GM19455 (cell line): ENCODE measurements at regions not wholly inside any gene's neighbourhood (a gene's known extent, or its start where the extent isn't known, plus 50 kb on each side); places are given as distances from the start of the nearest gene placed in this dataset.

Source experiments
- ATAC-seq: cut with Tn5 transposase; IDR thresholded peaks from one replicate; pipeline ENCODE4 v1.9.1; 2021; ENCODE audit not compliant: unreplicated experiment

DNA sequence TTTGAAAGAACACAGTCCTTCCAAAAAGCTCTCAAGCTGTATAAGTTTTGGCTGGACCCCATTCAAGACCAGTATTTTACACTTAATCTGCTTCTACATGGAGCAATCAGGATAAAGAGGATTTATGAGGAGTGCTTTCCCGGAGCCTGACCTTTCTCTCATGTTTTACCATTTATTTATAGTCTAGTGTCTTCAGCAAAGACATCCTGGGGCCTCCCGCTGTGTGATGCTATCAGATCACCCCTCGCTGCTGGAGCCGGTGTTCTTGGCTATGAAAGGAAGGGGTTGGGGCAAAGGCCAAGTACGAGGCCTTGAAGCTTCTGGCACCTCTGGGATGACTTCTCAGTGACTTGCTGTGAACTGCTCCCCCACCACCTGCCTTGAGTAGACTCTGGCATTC is 189.6 kb downstream of the ADAMTS15 start:
- ATAC-seq, result no peak

DNA sequence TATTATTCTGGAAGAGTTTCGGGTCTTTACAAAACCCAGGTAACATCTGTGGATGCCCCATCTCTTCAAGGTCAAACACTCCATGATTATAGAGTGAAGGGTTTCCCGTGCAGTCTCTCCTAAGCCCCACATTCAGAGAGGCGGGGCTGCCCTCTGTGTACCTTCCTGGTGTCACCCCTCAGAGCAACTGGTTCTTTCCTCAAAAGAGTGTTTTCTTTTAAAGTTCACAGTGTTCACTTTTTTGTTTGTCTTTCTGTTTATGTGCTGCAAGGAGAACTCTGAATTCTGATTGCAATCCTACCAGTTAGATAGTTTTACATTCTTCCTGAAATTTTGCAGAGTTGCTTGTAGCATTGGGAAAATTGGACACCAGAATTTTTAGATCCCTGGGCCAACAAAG is 190.2 kb downstream of the ADAMTS15 start:
- no peak for ATAC-seq

DNA sequence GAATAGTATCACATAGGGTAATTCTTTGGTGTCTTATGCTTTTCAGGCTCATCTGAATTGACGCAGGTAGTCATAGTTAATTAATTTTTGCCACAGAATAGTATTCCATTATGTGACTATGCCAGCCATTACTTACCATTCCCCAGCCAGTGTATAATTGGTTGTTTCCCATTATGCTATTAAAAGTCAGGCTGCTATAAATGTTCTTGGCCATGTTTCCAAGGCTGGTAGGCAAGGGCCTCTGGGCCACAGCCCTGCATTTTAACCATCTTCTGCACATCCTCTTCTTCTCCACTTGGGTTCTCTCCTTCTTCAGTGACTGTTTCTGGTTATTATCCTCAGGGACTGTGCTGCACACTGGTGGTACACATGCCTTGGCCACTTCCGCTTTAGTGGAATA is 190.9 kb downstream of the ADAMTS15 start:
- no peak for ATAC-seq

- ATAC-seq, result no peak
Observed at GRCh38 chr11:130640526-130640925, 192.1 kb downstream of the ADAMTS15 start.

GRCh38 chr11:130641876-130642275 is 193.4 kb downstream of the ADAMTS15 start:
- no peak for ATAC-seq

DNA sequence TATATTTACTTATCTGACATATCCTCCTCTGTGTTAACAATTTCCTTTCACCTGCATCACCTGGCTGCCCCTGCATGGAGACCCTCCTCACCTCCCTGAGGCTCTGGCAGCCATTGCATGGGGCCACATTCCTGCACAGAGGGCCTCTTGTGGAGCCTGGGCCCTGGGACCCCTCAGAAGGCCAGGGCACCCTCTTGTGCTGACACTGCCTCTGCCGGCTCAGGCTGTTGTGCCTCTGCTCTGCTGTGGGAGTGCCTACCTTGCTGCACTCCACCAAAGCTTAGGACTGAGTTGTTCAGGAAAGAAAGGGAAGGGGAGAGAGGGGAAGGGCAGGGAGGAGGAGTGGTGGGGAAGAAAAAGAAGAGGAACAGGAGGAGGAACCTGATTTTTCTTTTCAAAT is 194.5 kb downstream of the ADAMTS15 start:
- ATAC-seq, result no peak

GRCh38 chr11:130644187-130644586 is 195.7 kb downstream of the ADAMTS15 start:
- no peak for ATAC-seq

DNA sequence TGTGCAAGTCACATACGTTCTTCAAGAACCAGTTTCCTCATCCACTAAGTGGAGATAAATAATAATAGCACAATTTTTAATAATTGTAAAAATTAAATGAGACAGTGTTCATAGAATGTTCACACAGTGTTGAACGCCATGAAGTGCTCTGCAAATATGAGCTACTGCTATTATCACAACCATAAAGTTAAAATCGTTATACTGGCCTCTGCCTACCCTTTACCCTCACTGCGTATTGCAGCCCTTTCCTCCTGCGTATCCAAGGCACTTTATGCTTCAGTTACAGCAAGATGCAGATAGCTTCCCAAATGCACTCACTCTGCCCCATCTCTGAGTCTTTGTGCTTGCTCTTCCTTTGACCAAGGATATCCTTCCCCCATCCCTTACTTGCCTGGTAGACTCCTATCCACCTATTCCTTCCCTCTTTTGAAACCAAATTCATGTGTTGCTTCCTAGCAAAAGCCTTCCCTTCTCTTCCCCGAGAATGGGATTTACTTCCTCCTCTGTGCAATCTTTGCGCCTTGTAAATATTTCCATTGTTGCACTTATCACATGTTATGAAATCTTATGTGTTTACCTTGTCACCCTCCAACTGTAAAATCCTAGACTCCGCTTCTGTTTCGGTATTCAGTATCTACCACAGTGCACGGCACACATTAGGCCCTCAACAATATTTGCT is 196.9 kb downstream of the ADAMTS15 start:
- no peak for ATAC-seq

- ATAC-seq, result no peak
Observed at GRCh38 chr11:130645843-130646197, 197.4 kb downstream of the ADAMTS15 start.

- no peak for ATAC-seq
Observed at GRCh38 chr11:130646881-130647280, 198.4 kb downstream of the ADAMTS15 start.

DNA sequence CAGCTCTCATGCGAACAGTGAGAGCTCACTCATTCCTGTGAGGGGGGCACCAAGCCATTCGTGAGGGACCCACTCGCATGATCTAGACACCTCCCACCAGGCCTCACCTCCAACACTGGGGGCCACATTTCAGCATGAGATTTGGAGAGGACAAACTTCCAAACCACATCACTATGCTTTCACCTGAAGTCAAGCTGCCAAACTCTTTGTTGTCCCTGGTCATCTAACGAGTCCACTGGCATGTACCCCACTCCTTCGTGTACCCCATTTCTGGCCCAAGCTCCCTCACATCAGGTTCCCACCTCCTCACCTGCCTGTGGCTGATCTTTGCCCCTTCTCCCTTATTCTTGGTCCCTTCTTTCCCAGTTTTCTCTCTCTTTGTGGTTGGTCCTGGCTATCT is 198.9 kb downstream of the ADAMTS15 start:
- ATAC-seq, result no peak

- ATAC-seq, result no peak
Observed at GRCh38 chr11:130649801-130650200, 201.4 kb downstream of the ADAMTS15 start.

GRCh38 chr11:130650456-130651030 is 202.1 kb downstream of the ADAMTS15 start:
- no peak for ATAC-seq

DNA sequence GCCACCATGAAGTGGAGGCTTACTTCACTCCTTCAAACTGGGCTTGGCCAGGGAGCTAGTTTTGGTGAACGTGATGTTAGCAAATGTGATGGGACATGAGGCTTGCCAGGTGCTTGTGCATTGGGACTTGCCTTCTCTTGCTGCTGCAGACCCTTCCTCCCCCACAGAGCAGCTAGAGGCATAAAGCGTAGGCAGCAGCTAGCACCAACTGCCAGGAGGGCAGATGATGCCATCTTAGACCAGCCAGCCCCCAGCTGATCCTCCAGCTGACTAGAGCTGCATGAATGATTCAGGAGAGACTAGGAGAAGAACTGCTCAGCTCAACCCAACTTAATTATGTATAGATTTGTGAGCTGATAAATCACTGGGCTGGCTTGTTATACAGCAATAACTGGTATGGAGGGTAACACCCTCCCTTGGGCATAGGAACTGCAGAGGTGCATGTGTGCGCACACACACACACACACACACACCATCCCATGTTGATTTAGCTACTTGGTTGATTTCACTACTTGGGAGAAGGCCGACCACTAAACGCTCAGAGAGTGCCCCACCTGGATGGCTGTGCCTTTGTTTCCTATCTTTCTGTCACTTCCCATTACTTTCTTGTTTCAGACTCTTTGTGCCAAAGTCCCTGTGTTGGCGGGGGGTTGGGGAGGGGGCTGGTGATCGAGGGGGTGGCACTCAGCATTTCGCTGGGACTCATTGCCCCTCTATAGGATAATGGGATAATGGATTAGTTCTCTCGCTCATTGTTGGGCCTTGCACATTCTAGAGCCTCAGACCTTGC is 202.8 kb downstream of the ADAMTS15 start:
- no peak for ATAC-seq

- ATAC-seq, result no peak
Observed at GRCh38 chr11:130652671-130653335, 204.4 kb downstream of the ADAMTS15 start.

- no peak for ATAC-seq
Observed at GRCh38 chr11:130653838-130654636, 205.6 kb downstream of the ADAMTS15 start.

GRCh38 chr11:130655300-130655699 is 206.9 kb downstream of the ADAMTS15 start:
- ATAC-seq, result no peak

- ATAC-seq, result no peak
Observed at GRCh38 chr11:130666781-130667251, 218.4 kb downstream of the ADAMTS15 start.

- ATAC-seq, result no peak
Observed at GRCh38 chr11:130668751-130669150, 220.3 kb downstream of the ADAMTS15 start.

GRCh38 chr11:130670200-130670599 is 221.8 kb downstream of the ADAMTS15 start:
- no peak for ATAC-seq
